Esophagus muscularis mucosa (tissue), 4 donors: ENCODE measurements at regions not wholly inside any gene's neighbourhood (a gene's known extent, or its start where the extent isn't known, plus 50 kb on each side); places are given as distances from the start of the nearest gene placed in this dataset.

Source experiments
- DNase-seq: peaks from one replicate; pipeline ENCODE4 v3.0.0-alpha.2; 2017; ENCODE audit errors: extremely low spot score
- H3K27ac ChIP-seq, 4 donors: fragments of 200-600 bp; sonication (generic); replicated peaks in 1 of 4; 1 replicate in 3 of 4; 2 replicates in 1 of 4; pipeline ENCODE4 v1.5.1; 2016 to 2019; ENCODE audit warnings: mild to moderate bottlenecking in 1 of 4
- H3K27me3 ChIP-seq, 4 donors: fragments of 200-600 bp; sonication (generic); one replicate each; pipeline versions ENCODE4 v1.5.1 to v1.6.0; 2016 to 2019
- H3K36me3 ChIP-seq, 4 donors: fragments of 200-600 bp; sonication (generic); one replicate each; pipeline ENCODE4 v1.5.1; 2016 to 2019
- H3K4me1 ChIP-seq, 4 donors: fragments of 200-600 bp; sonication (generic); one replicate each; pipeline ENCODE4 v1.5.1; 2016 to 2019
- H3K4me3 ChIP-seq, 4 donors: fragments of 200-600 bp; sonication (generic); 1 replicate in 2 of 4; 2 replicates in 2 of 4; pipeline ENCODE4 v1.5.1; 2016 to 2019; ENCODE audit warnings: mild to moderate bottlenecking in 4 of 4, moderate library complexity in 1 of 4
- H3K9me3 ChIP-seq, 4 donors: fragments of 200-600 bp; sonication (generic); 1 replicate in 3 of 4; 2 replicates in 1 of 4; pipeline ENCODE4 v1.5.1; 2016 to 2019
- EP300 ChIP-seq: sonication (generic); formaldehyde crosslinking; IDR thresholded peaks from one replicate; pipeline ENCODE4 v1.6.1; 2017; ENCODE audit warnings: antibody characterized with exemption
- POLR2A ChIP-seq: fragments of 450-650 bp; IDR thresholded peaks from one replicate; pipeline ENCODE4 v1.6.1; 2017; ENCODE audit warnings: antibody characterized with exemption, moderate library complexity, mild to moderate bottlenecking, low read depth
- POLR2AphosphoS5 ChIP-seq, 2 donors: sonication (generic); formaldehyde crosslinking; IDR thresholded peaks; one replicate each; pipeline ENCODE4 v1.6.1; 2017; ENCODE audit warnings: antibody characterized with exemption in 2 of 2
- WGBS: methylation state at CpG from one replicate; pipeline ENCODE4 v1.1.5; 2018; 5-methylcytosine and 5-hydroxymethylcytosine counted together
- intact Hi-C: fragments of 100-400 bp; cut with DNase I; formaldehyde crosslinking; loops from one replicate; pipeline ENCODE4 v1.15.1; 2023
- TF ChIP-seq, protein P1 (sequence below), 3 experiments: fragments of 200-600 bp in 2 of 3; fragments of 450-650 bp in 1 of 3; sonication (generic) in 2 of 3; IDR thresholded peaks; one replicate each; pipeline ENCODE4 v1.5.1; 2017 to 2019; ENCODE audit warnings: antibody characterized with exemption in 3 of 3, mild to moderate bottlenecking in 2 of 3, moderate library complexity in 1 of 3

DNA sequence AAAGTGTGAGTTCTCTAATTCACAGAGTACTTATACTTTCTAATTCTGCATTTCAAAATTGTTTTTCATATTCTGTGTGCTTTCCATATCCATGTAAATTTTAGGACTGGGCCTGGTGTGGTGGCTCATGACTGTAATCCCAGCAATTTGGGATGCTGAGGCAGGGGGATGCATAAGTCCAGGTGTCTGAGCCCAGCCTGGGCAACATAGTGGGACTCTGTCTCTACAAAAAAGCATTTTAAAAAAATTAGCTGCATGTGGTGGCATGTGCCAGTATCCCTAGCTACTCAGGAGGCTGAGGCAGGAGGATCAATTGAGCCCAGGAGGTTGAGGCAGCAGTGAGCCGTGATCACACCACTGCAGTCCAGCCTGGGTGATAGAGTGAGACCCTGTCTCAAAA is 382.6 kb upstream of the AKR1E2 start:
- 88% methylated on average over 1 of the region's 1 CpG for WGBS
- Histone ChIP-seq H3K36me3 (no peaks in the 10 kb centered on the region), H3K27me3 (no peaks in the 10 kb centered on the region), H3K4me1 (peaks cover 0 to 15% (median 5%) of the 10 kb centered on the region in 4 donors), H3K9me3 (no peaks in the 10 kb centered on the region), H3K27ac (no peak overlapping the region), H3K4me3 (no peak overlapping the region)
- no peak for DNase-seq
- intact Hi-C loops, result no loop called here
- no peak for TF ChIP-seq EP300
- no peak for TF ChIP-seq POLR2A
- TF ChIP-seq, protein P1, sequence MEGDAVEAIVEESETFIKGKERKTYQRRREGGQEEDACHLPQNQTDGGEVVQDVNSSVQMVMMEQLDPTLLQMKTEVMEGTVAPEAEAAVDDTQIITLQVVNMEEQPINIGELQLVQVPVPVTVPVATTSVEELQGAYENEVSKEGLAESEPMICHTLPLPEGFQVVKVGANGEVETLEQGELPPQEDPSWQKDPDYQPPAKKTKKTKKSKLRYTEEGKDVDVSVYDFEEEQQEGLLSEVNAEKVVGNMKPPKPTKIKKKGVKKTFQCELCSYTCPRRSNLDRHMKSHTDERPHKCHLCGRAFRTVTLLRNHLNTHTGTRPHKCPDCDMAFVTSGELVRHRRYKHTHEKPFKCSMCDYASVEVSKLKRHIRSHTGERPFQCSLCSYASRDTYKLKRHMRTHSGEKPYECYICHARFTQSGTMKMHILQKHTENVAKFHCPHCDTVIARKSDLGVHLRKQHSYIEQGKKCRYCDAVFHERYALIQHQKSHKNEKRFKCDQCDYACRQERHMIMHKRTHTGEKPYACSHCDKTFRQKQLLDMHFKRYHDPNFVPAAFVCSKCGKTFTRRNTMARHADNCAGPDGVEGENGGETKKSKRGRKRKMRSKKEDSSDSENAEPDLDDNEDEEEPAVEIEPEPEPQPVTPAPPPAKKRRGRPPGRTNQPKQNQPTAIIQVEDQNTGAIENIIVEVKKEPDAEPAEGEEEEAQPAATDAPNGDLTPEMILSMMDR (IDR thresholded peaks at IDR 0.05), result no peak
- TF ChIP-seq POLR2AphosphoS5 (IDR thresholded peaks at IDR 0.05), result no peak

GRCh38 chr10:4442296-4442695 is 383.7 kb upstream of the AKR1E2 start:
- Histone ChIP-seq H3K36me3 (no peaks in the 10 kb centered on the region), H3K4me1 (peaks cover 0 to 19% (median 7%) of the 10 kb centered on the region in 4 donors), H3K9me3 (no peaks in the 10 kb centered on the region), H3K4me3 (no peak overlapping the region), H3K27ac (no peak overlapping the region), H3K27me3 (no peaks in the 10 kb centered on the region)
- no peak for DNase-seq
- intact Hi-C loops, result no loop called here
- 91% methylated on average over 4 of the region's 4 CpGs for WGBS
- TF ChIP-seq POLR2A, result no peak
- TF ChIP-seq, protein P1 (IDR thresholded peaks at IDR 0.05), result no peak
- no peak for TF ChIP-seq POLR2AphosphoS5 (IDR thresholded peaks at IDR 0.05)

GRCh38 chr10:4440260-4440659 is 385.7 kb upstream of the AKR1E2 start:
- intact Hi-C loops, result no loop called here
- WGBS, result 98% methylated on average over 5 of the region's 5 CpGs
- Histone ChIP-seq H3K27ac (no peak overlapping the region), H3K27me3 (no peaks in the 10 kb centered on the region), H3K36me3 (no peaks in the 10 kb centered on the region), H3K4me3 (no peak overlapping the region), H3K9me3 (no peaks in the 10 kb centered on the region), H3K4me1 (peaks cover 0 to 19% (median 7%) of the 10 kb centered on the region in 4 donors)
- DNase-seq, result no peak
- TF ChIP-seq POLR2A (no peak), EP300 (no peak), POLR2AphosphoS5 (IDR thresholded peaks at IDR 0.05) (no peak)
- TF ChIP-seq, protein P1 (IDR thresholded peaks at IDR 0.05), result no peak

DNA sequence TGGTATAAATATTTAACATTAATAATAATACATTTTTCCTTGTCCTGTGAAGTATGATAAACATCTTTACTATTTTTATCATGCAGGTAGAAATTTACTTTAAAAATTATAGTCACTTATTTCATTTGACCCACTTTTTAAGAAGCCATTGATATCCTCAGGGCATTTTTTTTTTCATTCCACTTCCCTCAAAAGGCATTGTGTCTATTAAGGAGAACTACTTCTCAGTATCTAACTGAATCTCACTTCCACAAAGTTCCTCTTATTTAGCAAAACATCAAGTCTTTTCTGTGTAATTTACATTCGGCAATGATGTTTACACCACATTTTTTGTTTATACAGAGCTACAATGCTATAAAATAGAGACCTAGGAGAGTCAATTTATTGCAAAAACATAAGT is 388.2 kb upstream of the AKR1E2 start:
- Histone ChIP-seq H3K4me1 (peaks cover 0 to 19% (median 7%) of the 10 kb centered on the region in 4 donors), H3K27ac (no peak overlapping the region), H3K9me3 (no peaks in the 10 kb centered on the region), H3K36me3 (no peaks in the 10 kb centered on the region), H3K4me3 (no peak overlapping the region), H3K27me3 (no peaks in the 10 kb centered on the region)
- DNase-seq, result no peak
- 69% methylated on average over 1 of the region's 1 CpG for WGBS
- TF ChIP-seq POLR2A (no peak), EP300 (no peak), POLR2AphosphoS5 (IDR thresholded peaks at IDR 0.05) (no peak)
- TF ChIP-seq, protein P1 (IDR thresholded peaks at IDR 0.05), result no peak
- intact Hi-C loops, result no loop called here

DNA sequence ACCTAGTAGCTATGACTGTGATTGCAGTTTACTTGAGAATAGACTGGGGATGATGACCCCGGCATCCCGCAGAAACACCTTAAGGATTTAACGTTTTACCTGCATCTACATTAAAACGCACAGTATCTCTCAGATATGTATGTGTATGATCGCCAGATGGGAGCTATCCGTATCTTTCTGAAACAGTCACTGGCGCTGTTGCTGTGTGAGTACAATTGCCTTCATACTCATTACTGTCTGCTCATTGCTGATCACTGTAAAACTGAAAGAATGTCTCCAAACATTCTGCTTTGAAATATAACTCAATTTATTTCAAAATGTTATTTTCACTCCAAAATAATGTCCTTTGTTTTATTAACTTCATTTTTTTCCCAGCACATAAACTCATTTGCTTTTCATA is 388.9 kb upstream of the AKR1E2 start:
- intact Hi-C loops, result no loop called here
- 88% methylated on average over 7 of the region's 7 CpGs for WGBS
- H3K4me3 ChIP-seq, result no peak overlapping the region
- H3K27me3 ChIP-seq, result no peaks in the 10 kb centered on the region
- no peaks in the 10 kb centered on the region for H3K9me3 ChIP-seq
- H3K4me1 ChIP-seq, result peaks cover 0 to 19% (median 7%) of the 10 kb centered on the region in 4 donors
- DNase-seq, result no peak
- no peak for TF ChIP-seq POLR2A
- no peak for TF ChIP-seq EP300
- no peak for TF ChIP-seq POLR2AphosphoS5 (IDR thresholded peaks at IDR 0.05)
- TF ChIP-seq, protein P1 (IDR thresholded peaks at IDR 0.05), result no peak
- H3K27ac ChIP-seq, result no peak overlapping the region
- no peaks in the 10 kb centered on the region for H3K36me3 ChIP-seq
